ENCODE measurements at regions not wholly inside any gene's neighbourhood (a gene's known extent, or its start where the extent isn't known, plus 50 kb on each side); places are given as distances from the start of the nearest gene placed in this dataset.

GRCh38 chr14:22415605-22415959, 173.4 kb downstream of the DAD1 start:
- intact Hi-C loops (cut with DNase I), result no loop called here
- DNase-seq (ENCODE audit: extremely low spot score in 2 of 2), result no peak

GRCh38 chr14:22414876-22415604, 174.0 kb downstream of the DAD1 start:
- no peaks in the 10 kb centered on the region for H3K4me1 ChIP-seq
- H3K4me3 ChIP-seq, result no peak overlapping the region
- no peak for DNase-seq (ENCODE audit: extremely low spot score in 2 of 2)
- H3K9me3 ChIP-seq, result no peaks in the 10 kb centered on the region
- H3K36me3 ChIP-seq, result no peaks in the 10 kb centered on the region
- no peaks in the 10 kb centered on the region for H3K27me3 ChIP-seq
- TF ChIP-seq CTCF (IDR thresholded peaks at IDR 0.05) (no peak), POLR2AphosphoS5 (IDR thresholded peaks at IDR 0.05; ENCODE audit: insufficient read depth in 1 of 2, low read depth in 1 of 2) (no peak), POLR2A (IDR thresholded peaks at IDR 0.05) (no peak)
- intact Hi-C loops (cut with DNase I), result no loop called here
- H3K27ac ChIP-seq, result no peak overlapping the region

More at GRCh38 chr14:22415605-22415959, 173.4 kb downstream of the DAD1 start:
- TF ChIP-seq POLR2AphosphoS5 (IDR thresholded peaks at IDR 0.05; ENCODE audit: insufficient read depth in 1 of 2, low read depth in 1 of 2), result no peak
- TF ChIP-seq CTCF (IDR thresholded peaks at IDR 0.05), result no peak
- TF ChIP-seq POLR2A (IDR thresholded peaks at IDR 0.05), result no peak
- Histone ChIP-seq H3K36me3 (no peaks in the 10 kb centered on the region), H3K4me1 (no peaks in the 10 kb centered on the region), H3K4me3 (no peak overlapping the region), H3K27me3 (no peaks in the 10 kb centered on the region), H3K27ac (no peak overlapping the region), H3K9me3 (no peaks in the 10 kb centered on the region)

GRCh38 chr14:22412926-22413411, 176.1 kb downstream of the DAD1 start:
- intact Hi-C loops (cut with DNase I), result no loop called here
- no peaks in the 10 kb centered on the region for H3K4me1 ChIP-seq
- no peak for TF ChIP-seq POLR2A (IDR thresholded peaks at IDR 0.05)
- no peak for TF ChIP-seq POLR2AphosphoS5 (IDR thresholded peaks at IDR 0.05; ENCODE audit: insufficient read depth in 1 of 2, low read depth in 1 of 2)
- TF ChIP-seq CTCF (IDR thresholded peaks at IDR 0.05), result no peak
- H3K9me3 ChIP-seq, result no peaks in the 10 kb centered on the region
- DNase-seq (ENCODE audit: extremely low spot score in 2 of 2), result no peak
- H3K27ac ChIP-seq, result no peak overlapping the region
- H3K36me3 ChIP-seq, result no peaks in the 10 kb centered on the region
- no peaks in the 10 kb centered on the region for H3K27me3 ChIP-seq
- no peak overlapping the region for H3K4me3 ChIP-seq

GRCh38 chr14:22411398-22412055, 177.5 kb downstream of the DAD1 start:
- Histone ChIP-seq H3K9me3 (no peaks in the 10 kb centered on the region), H3K4me3 (no peak overlapping the region), H3K36me3 (no peaks in the 10 kb centered on the region), H3K27ac (no peak overlapping the region), H3K4me1 (no peaks in the 10 kb centered on the region), H3K27me3 (no peaks in the 10 kb centered on the region)
- intact Hi-C loops (cut with DNase I), result no loop called here
- TF ChIP-seq POLR2AphosphoS5 (IDR thresholded peaks at IDR 0.05; ENCODE audit: insufficient read depth in 1 of 2, low read depth in 1 of 2) (no peak), POLR2A (IDR thresholded peaks at IDR 0.05) (no peak), CTCF (IDR thresholded peaks at IDR 0.05) (no peak)
- DNase-seq (ENCODE audit: extremely low spot score in 2 of 2), result no peak

GRCh38 chr14:22410497-22410896, 178.5 kb downstream of the DAD1 start:
- Histone ChIP-seq H3K4me1 (no peaks in the 10 kb centered on the region), H3K4me3 (no peak overlapping the region), H3K27ac (no peak overlapping the region), H3K27me3 (no peaks in the 10 kb centered on the region), H3K9me3 (no peaks in the 10 kb centered on the region), H3K36me3 (no peaks in the 10 kb centered on the region)
- DNase-seq (ENCODE audit: extremely low spot score in 2 of 2), result no peak
- TF ChIP-seq CTCF (IDR thresholded peaks at IDR 0.05), result no peak
- TF ChIP-seq POLR2AphosphoS5 (IDR thresholded peaks at IDR 0.05; ENCODE audit: insufficient read depth in 1 of 2, low read depth in 1 of 2), result no peak
- TF ChIP-seq POLR2A (IDR thresholded peaks at IDR 0.05), result no peak
- intact Hi-C loops (cut with DNase I), result no loop called here

Data from vagina (tissue), 2 donors.